GM19395 (cell line): ENCODE measurements at regions not wholly inside any gene's neighbourhood (a gene's known extent, or its start where the extent isn't known, plus 50 kb on each side); places are given as distances from the start of the nearest gene placed in this dataset.
"Not testable (repeated sequence)": the region's sequence is repeated elsewhere in the genome, so short reads cannot be mapped to it uniquely, and the experiment has no call there.

ENCODE experiments used
- ATAC-seq: cut with Tn5 transposase; IDR thresholded peaks from one replicate; pipeline ENCODE4 v1.9.1; 2021; ENCODE audit warnings: mild to moderate bottlenecking, moderate library complexity; ENCODE audit not compliant: unreplicated experiment

GRCh38 chr6:4725136-4725760 is 51.0 kb upstream of the CDYL start:
- ATAC-seq: not testable (repeated sequence)

GRCh38 chr6:4724727-4725126 is 51.5 kb upstream of the CDYL start:
- not testable (repeated sequence) for ATAC-seq

- no peak for ATAC-seq
Measured at GRCh38 chr6:4723383-4723782, 52.8 kb upstream of the CDYL start.

GRCh38 chr6:4721368-4721767 is 54.8 kb upstream of the CDYL start:
- not testable (repeated sequence) for ATAC-seq

- ATAC-seq: no peak
Measured at GRCh38 chr6:4719491-4719890, 56.7 kb upstream of the CDYL start.

GRCh38 chr6:4717856-4718255 is 58.3 kb upstream of the CDYL start:
- no peak for ATAC-seq

GRCh38 chr6:4717124-4717523 is 59.1 kb upstream of the CDYL start:
- no peak for ATAC-seq

GRCh38 chr6:4714961-4715501 is 61.2 kb upstream of the CDYL start:
- ATAC-seq: no peak

- no peak for ATAC-seq
Measured at GRCh38 chr6:4712291-4712690, 63.9 kb upstream of the CDYL start.

- no peak for ATAC-seq
Measured at GRCh38 chr6:4707011-4707410, 69.2 kb upstream of the CDYL start.

- no peak for ATAC-seq
Measured at GRCh38 chr6:4705809-4706208, 70.4 kb upstream of the CDYL start.

- no peak for ATAC-seq
Measured at GRCh38 chr6:4703382-4703781, 72.8 kb upstream of the CDYL start.

GRCh38 chr6:4698901-4699659 is 77.1 kb upstream of the CDYL start:
- no peak for ATAC-seq

GRCh38 chr6:4693173-4693970 is 82.8 kb upstream of the CDYL start:
- no peak for ATAC-seq

- ATAC-seq: no peak
Measured at GRCh38 chr6:4692664-4693063, 83.5 kb upstream of the CDYL start.

GRCh38 chr6:4687989-4688947 is 87.9 kb upstream of the CDYL start:
- no peak for ATAC-seq

GRCh38 chr6:4687656-4687988 is 88.6 kb upstream of the CDYL start:
- no peak for ATAC-seq

GRCh38 chr6:4682431-4683097 is 93.6 kb upstream of the CDYL start:
- no peak for ATAC-seq

- no peak for ATAC-seq
Measured at GRCh38 chr6:4678506-4679300, 97.5 kb upstream of the CDYL start.
